H1 (cell line): ENCODE measurements at regions not wholly inside any gene's neighbourhood (a gene's known extent, or its start where the extent isn't known, plus 50 kb on each side); places are given as distances from the start of the nearest gene placed in this dataset.

ENCODE experiments used
- CTCF ChIA-PET: fragments of 300-600 bp; sonication (Branson Sonifier 250); formaldehyde crosslinking; loops from one replicate; lab custom pipeline; 2021; ENCODE audit not compliant: partially characterized antibody; lab: Charles Lee
- POLR2A ChIA-PET: fragments of 300-600 bp; sonication (Branson Sonifier 250); formaldehyde crosslinking; loops from one replicate; lab custom pipeline; 2021; ENCODE audit warnings: inconsistent platforms; ENCODE audit not compliant: partially characterized antibody; lab: Charles Lee
- DNase-seq, 2 experiments: peaks; one replicate each; pipeline versions ENCODE4 v3.0.0 to v3.0.0-alpha.2; 2010 to 2022; ENCODE audit warnings: low spot score in 2 of 2, low read depth in 1 of 2, mixed read lengths in 1 of 2
- FAIRE-seq: peaks from 2 replicates; lab custom pipeline; 2011; peaks lifted over from hg19 to GRCh38; lab: Jason Lieb, UNC
- H2AFZ ChIP-seq: 2 replicates; pipeline ENCODE4 v1.8.1; 2012; ENCODE audit warnings: low read length, inconsistent platforms
- H2AK5ac ChIP-seq: 2 replicates; pipeline ENCODE4 v1.6.1; 2013; ENCODE audit warnings: low read depth, low read length
- H2BK120ac ChIP-seq: replicated peaks from 2 replicates; pipeline ENCODE3; 2013; ENCODE audit warnings: low read depth, low read length, inconsistent platforms
- H2BK12ac ChIP-seq: 2 replicates; pipeline ENCODE4 v1.6.1; 2013; ENCODE audit warnings: low read depth, low read length
- H2BK15ac ChIP-seq: 2 replicates; pipeline ENCODE4 v1.6.1; 2013; ENCODE audit warnings: low read length
- H2BK20ac ChIP-seq: 2 replicates; pipeline ENCODE4 v1.6.1; 2013; ENCODE audit warnings: low read length
- H2BK5ac ChIP-seq: 2 replicates; pipeline ENCODE4 v1.6.1; 2013; ENCODE audit warnings: low read depth, low read length
- H3K14ac ChIP-seq: 2 replicates; pipeline ENCODE4 v1.6.1; 2013; ENCODE audit warnings: inconsistent platforms; ENCODE audit not compliant: insufficient read length
- H3K18ac ChIP-seq: 2 replicates; pipeline ENCODE4 v1.6.1; 2013; ENCODE audit warnings: low read length; ENCODE audit errors: extremely low read depth
- H3K23ac ChIP-seq: 2 replicates; pipeline ENCODE4 v1.6.1; 2013; ENCODE audit warnings: inconsistent platforms; ENCODE audit not compliant: insufficient read length
- H3K23me2 ChIP-seq: 2 replicates; pipeline ENCODE4 v1.6.1; 2013; ENCODE audit warnings: low read depth, low read length
- H3K27ac ChIP-seq: 2 replicates; pipeline ENCODE4 v1.6.1; 2011; ENCODE audit warnings: low read depth, low read length, inconsistent platforms
- H3K27me3 ChIP-seq, 4 experiments: replicated peaks in 1 of 4; 1 replicate in 1 of 4; 2 replicates in 3 of 4; pipeline versions ENCODE4 v1.6.1 to v1.8.1; 2011 to 2013; ENCODE audit warnings: low read length in 3 of 4, mild to moderate bottlenecking in 3 of 4, inconsistent platforms in 2 of 4, mixed read lengths in 2 of 4, moderate library complexity in 1 of 4; ENCODE audit not compliant: control insufficient read depth in 3 of 4, insufficient read depth in 3 of 4; ENCODE audit errors: extremely low read depth in 1 of 4
- H3K36me3 ChIP-seq, 4 experiments: 2 replicates each; pipeline versions ENCODE4 v1.6.1 to v1.8.1; 2011 to 2013; ENCODE audit warnings: mild to moderate bottlenecking in 4 of 4, low read length in 3 of 4, moderate library complexity in 2 of 4, control low read depth in 1 of 4, inconsistent platforms in 1 of 4; ENCODE audit not compliant: insufficient read depth in 4 of 4, control insufficient read depth in 2 of 4
- H3K4ac ChIP-seq: replicated peaks from 2 replicates; pipeline ENCODE3; 2013; ENCODE audit warnings: low read length, low read depth, mixed read lengths, inconsistent platforms; ENCODE audit not compliant: insufficient read length
- H3K4me1 ChIP-seq, 4 experiments: replicated peaks in 1 of 4; 1 replicate in 1 of 4; 2 replicates in 3 of 4; pipeline versions ENCODE4 v1.6.1 to v1.8.1; 2011 to 2013; ENCODE audit warnings: low read length in 3 of 4, inconsistent platforms in 2 of 4, mixed read lengths in 1 of 4; ENCODE audit not compliant: insufficient read depth in 4 of 4, control insufficient read depth in 3 of 4
- H3K4me2 ChIP-seq, 2 experiments: 2 replicates each; pipeline versions ENCODE4 v1.6.1 to v1.8.1; 2011 to 2013; ENCODE audit warnings: low read depth in 2 of 2, low read length in 2 of 2, control low read depth in 1 of 2, inconsistent platforms in 1 of 2, mild to moderate bottlenecking in 1 of 2; ENCODE audit not compliant: insufficient read depth in 1 of 2
- H3K4me3 ChIP-seq, 4 experiments: fragments of 200-600, 300-600 bp in 1 of 4; sonication (generic), shearing (Covaris generic), sonication (Bioruptor Twin) in 1 of 4; 2 replicates each; pipeline versions ENCODE4 v1.5.1 to v1.8.1; 2011 to 2016; ENCODE audit warnings: low read length in 4 of 4, low read depth in 3 of 4, control low read depth in 2 of 4, inconsistent platforms in 2 of 4, mild to moderate bottlenecking in 2 of 4, mixed read lengths in 1 of 4, moderate library complexity in 1 of 4; ENCODE audit not compliant: insufficient read depth in 2 of 4; ENCODE audit errors: extremely low read depth in 1 of 4
- H3K56ac ChIP-seq: replicated peaks from 2 replicates; pipeline ENCODE3; 2013; ENCODE audit warnings: low read depth, mild to moderate bottlenecking, mixed read lengths, low read length, inconsistent platforms; ENCODE audit not compliant: insufficient read length
- H3K79me1 ChIP-seq: 2 replicates; pipeline ENCODE4 v1.6.1; 2013; ENCODE audit warnings: low read depth, low read length, control low read depth
- H3K79me2 ChIP-seq, 2 experiments: 2 replicates each; pipeline versions ENCODE4 v1.6.1 to v1.8.1; 2012 to 2013; ENCODE audit warnings: low read length in 2 of 2, mild to moderate bottlenecking in 2 of 2, inconsistent platforms in 1 of 2; ENCODE audit not compliant: insufficient read depth in 2 of 2, control insufficient read depth in 1 of 2
- H3K9ac ChIP-seq, 4 experiments: replicated peaks in 1 of 4; 1 replicate in 1 of 4; 2 replicates in 3 of 4; pipeline versions ENCODE4 v1.6.1 to v1.8.1; 2011 to 2013; ENCODE audit warnings: low read depth in 3 of 4, low read length in 3 of 4, control low read depth in 2 of 4, mild to moderate bottlenecking in 2 of 4, moderate library complexity in 2 of 4, inconsistent platforms in 1 of 4; ENCODE audit errors: extremely low read depth in 1 of 4
- H3K9me3 ChIP-seq, 2 experiments: 2 replicates each; pipeline versions ENCODE4 v1.6.1 to v1.8.1; 2012 to 2013; ENCODE audit warnings: mild to moderate bottlenecking in 2 of 2, moderate library complexity in 2 of 2, control low read depth in 1 of 2, inconsistent platforms in 1 of 2, low read depth in 1 of 2, low read length in 1 of 2, mixed read lengths in 1 of 2; ENCODE audit not compliant: insufficient read depth in 2 of 2
- H4K20me1 ChIP-seq, 2 experiments: replicated peaks in 1 of 2; 2 replicates each; pipeline versions ENCODE3 to v1.8.1; 2011 to 2013; ENCODE audit warnings: inconsistent platforms in 2 of 2, low read length in 2 of 2, mild to moderate bottlenecking in 1 of 2; ENCODE audit not compliant: insufficient read depth in 2 of 2, control insufficient read depth in 1 of 2
- H4K5ac ChIP-seq: 2 replicates; pipeline ENCODE4 v1.6.1; 2013; ENCODE audit warnings: low read length, low read depth, mixed read lengths, inconsistent platforms; ENCODE audit not compliant: insufficient read length
- H4K8ac ChIP-seq: 2 replicates; pipeline ENCODE4 v1.8.0; 2013; ENCODE audit warnings: mild to moderate bottlenecking, moderate library complexity, low read length, inconsistent platforms; ENCODE audit not compliant: insufficient read depth; ENCODE audit errors: extremely low read depth
- H4K91ac ChIP-seq: replicated peaks from 2 replicates; pipeline ENCODE3; 2013; ENCODE audit warnings: low read length, mixed read lengths, inconsistent platforms; ENCODE audit not compliant: insufficient read length
- EGR1 ChIP-seq: IDR thresholded peaks from 2 replicates; pipeline ENCODE4 v1.6.1; 2011; ENCODE audit warnings: low read depth, low read length, borderline replicate concordance
- GTF2F1 ChIP-seq: IDR thresholded peaks from 2 replicates; pipeline ENCODE4 v1.6.1; 2012; ENCODE audit warnings: low read depth, low read length, improper control_type of control experiment, borderline replicate concordance
- KDM1A ChIP-seq: fragments of 200-600, 300-600 bp; sonication (generic); IDR thresholded peaks from 2 replicates; pipeline ENCODE4 v1.7.1; 2016; ENCODE audit warnings: mild to moderate bottlenecking, low read length, borderline replicate concordance
- SAP30 ChIP-seq: fragments of 300-600 bp; sonication (generic); IDR thresholded peaks from 2 replicates; pipeline ENCODE4 v1.7.1; 2012; ENCODE audit warnings: low read length, moderate library complexity, mild to moderate bottlenecking, inconsistent platforms; ENCODE audit not compliant: insufficient read depth, insufficient replicate concordance
- TAF7 ChIP-seq: optimal IDR thresholded peaks from 2 replicates; pipeline ENCODE3; 2011; ENCODE audit warnings: low read depth, mild to moderate bottlenecking, inconsistent platforms, low read length, moderate library complexity, borderline replicate concordance

DNA sequence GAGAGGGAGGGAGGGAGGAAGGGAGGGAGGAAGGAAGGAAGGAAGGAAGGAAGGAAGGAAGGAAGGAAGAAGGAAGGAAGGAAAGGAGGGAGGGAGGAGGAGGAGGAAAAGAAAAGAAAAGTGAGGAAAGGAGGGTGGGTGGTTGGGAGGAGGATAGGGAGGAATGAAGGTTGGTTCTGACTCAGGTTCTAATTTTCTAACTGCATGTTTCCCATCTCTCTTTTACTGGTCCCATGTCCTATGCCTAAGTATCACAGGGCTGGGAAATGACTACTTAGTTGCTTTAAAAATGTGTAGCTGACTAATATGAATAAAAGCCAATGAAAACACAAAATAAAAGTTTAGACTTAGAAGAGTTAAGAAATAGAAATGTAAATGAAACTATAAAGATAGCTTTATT, 890.9 kb upstream of the POT1 start:
- no peak for DNase-seq
- Histone ChIP-seq H4K5ac (no peak overlapping the region), H3K23ac (no peak overlapping the region), H4K20me1 (no peaks in the 10 kb centered on the region), H2AK5ac (no peak overlapping the region), H4K91ac (no peak overlapping the region), H3K79me2 (no peaks in the 10 kb centered on the region), H3K23me2 (no peaks in the 10 kb centered on the region), H3K79me1 (no peaks in the 10 kb centered on the region), H3K4me3 (no peak overlapping the region), H2BK120ac (no peak overlapping the region), H2BK20ac (no peak overlapping the region), H3K9me3 (no peaks in the 10 kb centered on the region), H3K56ac (no peak overlapping the region), H3K9ac (no peak overlapping the region), H2BK15ac (no peak overlapping the region), H3K4me2 (no peak overlapping the region), H3K36me3 (no peaks in the 10 kb centered on the region), H4K8ac (no peak overlapping the region), H3K4me1 (no peaks in the 10 kb centered on the region), H2BK12ac (no peak overlapping the region), H3K4ac (no peak overlapping the region), H2AFZ (no peak overlapping the region), H3K27ac (no peak overlapping the region), H3K27me3 (no peaks in the 10 kb centered on the region), H3K18ac (no peak overlapping the region), H2BK5ac (no peak overlapping the region), H3K14ac (no peak overlapping the region)
- no peak for FAIRE-seq
- ChIA-PET POLR2A (no interaction called here), CTCF (no interaction called here)
- TF ChIP-seq SAP30 (no peak), TAF7 (no peak), EGR1 (no peak), GTF2F1 (no peak), KDM1A (no peak)
